Spleen (tissue), 11 donors: ENCODE measurements at regions not wholly inside any gene's neighbourhood (a gene's known extent, or its start where the extent isn't known, plus 50 kb on each side); places are given as distances from the start of the nearest gene placed in this dataset.

Source experiments
- DNase-seq: peaks from one replicate; pipeline ENCODE4 v3.0.0-alpha.2; 2020
- H3K27ac ChIP-seq, 8 donors: fragments of 200-600 bp; sonication (generic) in 7 of 8; 1 replicate in 4 of 8; 2 replicates in 4 of 8; pipeline versions ENCODE4 v1.5.0 to v1.8.0; 2016 to 2021; ENCODE audit warnings: inconsistent platforms in 4 of 8, mild to moderate bottlenecking in 4 of 8, moderate library complexity in 1 of 8
- H3K27me3 ChIP-seq, 7 donors: fragments of 200-600 bp; sonication (generic) in 6 of 7; replicated peaks in 1 of 7; 1 replicate in 4 of 7; 2 replicates in 3 of 7; pipeline versions ENCODE4 v1.5.0 to v1.8.0; 2016 to 2021; ENCODE audit warnings: inconsistent platforms in 3 of 7, mild to moderate bottlenecking in 1 of 7
- H3K36me3 ChIP-seq, 6 donors: fragments of 200-600 bp; sonication (generic) in 5 of 6; 1 replicate in 4 of 6; 2 replicates in 2 of 6; pipeline versions ENCODE4 v1.5.0 to v1.8.0; 2016 to 2021; ENCODE audit warnings: inconsistent platforms in 2 of 6
- H3K4me1 ChIP-seq, 6 donors: fragments of 200-600 bp; sonication (generic) in 5 of 6; 1 replicate in 3 of 6; 2 replicates in 3 of 6; pipeline versions ENCODE4 v1.5.0 to v1.8.0; 2016 to 2021; ENCODE audit warnings: inconsistent platforms in 3 of 6
- H3K4me3 ChIP-seq, 8 donors: fragments of 200-600 bp; sonication (generic) in 7 of 8; 1 replicate in 4 of 8; 2 replicates in 4 of 8; pipeline versions ENCODE4 v1.5.0 to v1.8.0; 2016 to 2021; ENCODE audit warnings: inconsistent platforms in 4 of 8, mild to moderate bottlenecking in 4 of 8, moderate library complexity in 2 of 8
- H3K9me3 ChIP-seq, 8 donors: fragments of 200-600 bp; sonication (generic) in 7 of 8; 1 replicate in 4 of 8; 2 replicates in 4 of 8; pipeline versions ENCODE4 v1.5.0 to v1.8.0; 2016 to 2021; ENCODE audit warnings: inconsistent platforms in 4 of 8
- POLR2A ChIP-seq, 3 donors: fragments of 450-650 bp; IDR thresholded peaks; one replicate each; pipeline ENCODE4 v1.5.1; 2017; ENCODE audit warnings: antibody characterized with exemption in 3 of 3, mild to moderate bottlenecking in 1 of 3
- POLR2AphosphoS5 ChIP-seq, 3 donors: sonication (generic); formaldehyde crosslinking; IDR thresholded peaks; one replicate each; pipeline ENCODE4 v1.5.1; 2017; ENCODE audit warnings: antibody characterized with exemption in 3 of 3
- WGBS, 5 donors: extraction: QIAGEN DNeasy Blood & Tissue Kit in 3 of 5; methylation state at CpG; one replicate each; pipeline versions ENCODE4 v1.1.5 to v1.1.7; 2013 to 2018; 5-methylcytosine and 5-hydroxymethylcytosine counted together
- intact Hi-C: fragments of 100-400 bp; cut with DNase I; formaldehyde crosslinking; loops from one replicate; pipeline ENCODE4 v1.15.0; 2023; ENCODE audit warnings: low total_unique reads
- TF ChIP-seq, protein P1 (sequence below), 11 experiments: fragments of 200-600 bp in 7 of 11; fragments of 450-650 bp in 4 of 11; sonication (generic) in 4 of 11; IDR thresholded peaks in 8 of 11; conservative IDR thresholded peaks in 3 of 11; 1 replicate in 7 of 11; 2 replicates in 4 of 11; pipeline versions ENCODE4 v1.4.0 to v1.8.0; 2016 to 2021; ENCODE audit warnings: antibody characterized with exemption in 11 of 11, inconsistent platforms in 4 of 11, mild to moderate bottlenecking in 1 of 11
- donor health status: healthy with polysubstance abuse.
- donor health status: DM: no; HTN: no; CAD: no; lungs with moderate emphysema.
- donor health status: DM: no; HTN: no; CAD: no.
- donor health status: Bipolar disorder and iron deficiency.
- donor health status: healthy.
- donor health status: DM: no; HTN: no; CAD: no.
- donor health status: DM: yes; HTN: yes; CAD: no.

DNA sequence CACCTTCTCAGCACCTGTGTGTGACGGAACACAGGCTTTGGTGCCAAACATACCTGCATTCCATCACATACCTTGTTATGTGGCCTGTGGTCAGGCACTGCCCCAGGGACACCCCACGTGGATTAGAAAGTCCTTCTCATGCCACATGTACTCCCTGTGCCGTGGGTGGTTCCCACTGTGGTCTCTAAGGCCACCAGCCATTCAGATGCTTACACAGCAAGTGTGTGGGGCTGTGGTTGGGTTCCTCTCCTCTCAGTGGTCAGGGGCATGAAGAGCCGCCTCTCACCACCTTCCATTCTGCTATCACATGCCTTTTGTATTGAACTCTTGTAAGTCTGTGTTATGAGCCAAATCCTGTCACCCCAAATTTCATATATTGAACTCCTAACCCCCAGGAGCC lies 85.1 kb upstream of the IGFBP3 start:
- TF ChIP-seq POLR2A (IDR thresholded peaks at IDR 0.05) (no peak), POLR2AphosphoS5 (IDR thresholded peaks at IDR 0.05) (no peak)
- TF ChIP-seq, protein P1, sequence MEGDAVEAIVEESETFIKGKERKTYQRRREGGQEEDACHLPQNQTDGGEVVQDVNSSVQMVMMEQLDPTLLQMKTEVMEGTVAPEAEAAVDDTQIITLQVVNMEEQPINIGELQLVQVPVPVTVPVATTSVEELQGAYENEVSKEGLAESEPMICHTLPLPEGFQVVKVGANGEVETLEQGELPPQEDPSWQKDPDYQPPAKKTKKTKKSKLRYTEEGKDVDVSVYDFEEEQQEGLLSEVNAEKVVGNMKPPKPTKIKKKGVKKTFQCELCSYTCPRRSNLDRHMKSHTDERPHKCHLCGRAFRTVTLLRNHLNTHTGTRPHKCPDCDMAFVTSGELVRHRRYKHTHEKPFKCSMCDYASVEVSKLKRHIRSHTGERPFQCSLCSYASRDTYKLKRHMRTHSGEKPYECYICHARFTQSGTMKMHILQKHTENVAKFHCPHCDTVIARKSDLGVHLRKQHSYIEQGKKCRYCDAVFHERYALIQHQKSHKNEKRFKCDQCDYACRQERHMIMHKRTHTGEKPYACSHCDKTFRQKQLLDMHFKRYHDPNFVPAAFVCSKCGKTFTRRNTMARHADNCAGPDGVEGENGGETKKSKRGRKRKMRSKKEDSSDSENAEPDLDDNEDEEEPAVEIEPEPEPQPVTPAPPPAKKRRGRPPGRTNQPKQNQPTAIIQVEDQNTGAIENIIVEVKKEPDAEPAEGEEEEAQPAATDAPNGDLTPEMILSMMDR (IDR thresholded peaks at IDR 0.05 in 8 of 11, conservative IDR thresholded peaks at IDR 0.05 in 3 of 11) = no peak
- H3K4me3 ChIP-seq = no peak overlapping the region
- 59 to 90% (median 72%) methylated on average over 4 of the region's 4 CpGs for WGBS, 5 donors
- no peak overlapping the region for H3K27ac ChIP-seq
- no peaks in the 10 kb centered on the region for H3K27me3 ChIP-seq
- H3K4me1 ChIP-seq = no peaks in the 10 kb centered on the region
- no peak for DNase-seq
- intact Hi-C loops = no loop called here
- H3K36me3 ChIP-seq = no peaks in the 10 kb centered on the region
- H3K9me3 ChIP-seq = peaks cover 0 to 21% (median 4%) of the 10 kb centered on the region in 8 donors

DNA sequence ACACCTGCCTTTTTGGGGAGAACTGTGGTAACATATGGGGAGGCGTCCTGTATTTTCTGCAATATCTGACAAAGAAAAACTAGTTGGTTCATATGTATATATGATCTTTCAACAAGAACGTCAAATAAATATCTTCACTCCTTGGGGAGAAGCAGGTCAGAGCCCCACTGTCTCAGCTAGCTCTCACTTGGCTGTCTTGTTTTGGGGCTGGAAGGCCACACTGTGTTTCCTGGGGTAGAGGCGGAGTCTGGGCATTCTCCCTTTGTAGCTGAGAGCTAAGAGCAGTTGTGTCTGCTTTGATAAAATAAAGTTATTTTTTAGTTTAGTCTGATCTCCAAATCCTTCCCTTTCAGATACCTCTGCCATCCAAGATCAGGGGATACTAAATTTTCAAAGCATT lies 83.9 kb upstream of the IGFBP3 start:
- intact Hi-C loops = no loop called here
- WGBS, 5 donors = 86 to 97% (median 93%) methylated on average over 3 of the region's 3 CpGs
- TF ChIP-seq, protein P1 (IDR thresholded peaks at IDR 0.05 in 8 of 11, conservative IDR thresholded peaks at IDR 0.05 in 3 of 11) = no peak
- TF ChIP-seq POLR2A (IDR thresholded peaks at IDR 0.05) (no peak), POLR2AphosphoS5 (IDR thresholded peaks at IDR 0.05) (no peak)
- Histone ChIP-seq H3K36me3 (no peaks in the 10 kb centered on the region), H3K27me3 (no peaks in the 10 kb centered on the region), H3K9me3 (peaks cover 0 to 21% (median 4%) of the 10 kb centered on the region in 8 donors), H3K4me1 (no peaks in the 10 kb centered on the region), H3K27ac (no peak overlapping the region), H3K4me3 (no peak overlapping the region)
- DNase-seq = no peak

DNA sequence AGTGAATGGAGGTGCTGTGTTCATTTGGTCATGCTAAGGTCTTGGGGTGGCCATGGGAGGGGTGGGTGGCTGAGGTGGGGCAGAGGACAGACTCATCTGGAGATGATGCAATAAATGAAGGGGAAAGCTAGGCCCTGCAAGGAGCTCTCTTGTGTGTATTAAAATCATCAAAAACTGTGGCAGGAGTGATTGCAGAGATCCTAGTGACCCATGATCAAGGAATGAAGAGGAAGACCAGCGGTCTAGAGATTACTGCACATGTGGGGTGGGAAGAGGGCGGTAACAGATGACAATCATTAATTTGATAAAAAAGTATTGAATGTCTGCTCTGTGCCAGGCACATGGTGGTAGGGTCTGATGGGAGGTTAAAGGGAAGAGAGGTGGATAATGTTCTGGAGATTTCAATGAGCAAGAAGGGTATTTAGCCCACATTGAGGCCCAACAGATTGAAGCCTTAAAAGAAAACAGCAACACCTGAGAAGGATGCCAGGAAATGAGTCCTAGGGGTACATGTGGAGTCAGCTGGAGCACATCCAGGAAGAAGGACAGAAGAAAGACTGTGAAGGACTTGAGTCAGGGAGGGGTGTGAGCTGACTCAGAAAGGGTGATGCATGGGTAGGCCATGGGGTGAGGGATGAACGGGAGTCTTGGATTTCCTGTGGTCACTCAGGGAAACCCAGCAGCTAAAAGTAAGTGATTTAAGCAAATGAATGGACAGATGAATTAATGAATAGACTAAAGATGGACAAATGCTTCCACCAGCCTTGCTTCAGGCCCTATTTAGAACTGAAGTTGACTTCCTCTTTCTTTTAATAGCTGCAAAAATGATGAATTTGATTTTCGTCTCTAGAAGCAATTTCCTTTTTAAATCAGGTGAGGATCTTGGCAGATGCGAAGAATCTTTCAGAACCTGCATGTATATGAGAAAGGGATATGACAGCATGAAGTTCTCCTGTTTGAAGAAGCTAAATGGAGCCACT lies 83.1 kb upstream of the IGFBP3 start:
- WGBS, 5 donors = 44 to 52% (median 48%) methylated on average over 5 of the region's 5 CpGs

DNA sequence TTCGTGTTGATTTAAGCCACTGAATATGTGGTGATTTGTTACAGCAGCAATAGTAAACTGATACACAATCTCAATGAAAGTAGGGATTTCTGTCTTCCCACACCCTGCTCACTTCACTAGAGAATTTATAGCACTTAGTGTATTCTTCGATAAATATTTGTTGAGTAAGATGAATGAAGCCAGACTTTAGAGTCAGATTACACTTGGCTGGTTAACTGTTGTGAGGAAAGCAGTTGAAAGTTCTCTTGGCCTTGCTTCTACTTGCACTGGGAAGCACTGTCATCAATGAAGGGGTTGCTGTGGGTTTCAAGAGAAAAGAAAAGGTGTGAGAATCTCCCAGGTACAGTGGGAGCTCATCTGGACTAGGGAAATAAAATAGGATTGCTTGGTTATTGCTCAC lies 82.1 kb upstream of the IGFBP3 start:
- Histone ChIP-seq H3K27me3 (no peaks in the 10 kb centered on the region), H3K9me3 (peaks cover 0 to 21% (median 4%) of the 10 kb centered on the region in 8 donors), H3K27ac (no peak overlapping the region), H3K36me3 (no peaks in the 10 kb centered on the region), H3K4me3 (no peak overlapping the region), H3K4me1 (no peaks in the 10 kb centered on the region)
- 79 to 92% (median 82%) methylated on average over 2 of the region's 2 CpGs for WGBS, 5 donors
- DNase-seq = no peak
- no peak for TF ChIP-seq POLR2A (IDR thresholded peaks at IDR 0.05)
- TF ChIP-seq, protein P1 (IDR thresholded peaks at IDR 0.05 in 8 of 11, conservative IDR thresholded peaks at IDR 0.05 in 3 of 11) = no peak
- no peak for TF ChIP-seq POLR2AphosphoS5 (IDR thresholded peaks at IDR 0.05)
- intact Hi-C loops = no loop called here

More for the DNA sequence above, 83.1 kb upstream of the IGFBP3 start:
- DNase-seq = no peak
- H3K4me1 ChIP-seq = no peaks in the 10 kb centered on the region
- H3K27ac ChIP-seq = no peak overlapping the region
- peaks cover 0 to 21% (median 4%) of the 10 kb centered on the region in 8 donors for H3K9me3 ChIP-seq
- intact Hi-C loops = no loop called here
- H3K4me3 ChIP-seq = no peak overlapping the region
- H3K27me3 ChIP-seq = no peaks in the 10 kb centered on the region
- TF ChIP-seq POLR2A (IDR thresholded peaks at IDR 0.05) (no peak), POLR2AphosphoS5 (IDR thresholded peaks at IDR 0.05) (no peak)
- TF ChIP-seq, protein P1 (IDR thresholded peaks at IDR 0.05 in 8 of 11, conservative IDR thresholded peaks at IDR 0.05 in 3 of 11) = no peak
- H3K36me3 ChIP-seq = no peaks in the 10 kb centered on the region
